Neural crest cell (in vitro differentiated cells): ENCODE measurements at regions not wholly inside any gene's neighbourhood (a gene's known extent, or its start where the extent isn't known, plus 50 kb on each side); places are given as distances from the start of the nearest gene placed in this dataset.
"Not testable (repeated sequence)": the region's sequence is repeated elsewhere in the genome, so short reads cannot be mapped to it uniquely, and the experiment has no call there.

Experiments used
- DNase-seq: peaks from one replicate; pipeline ENCODE4 v3.0.0; 2021; ENCODE audit warnings: low read depth, mixed read lengths, low spot score
- H3K27ac Mint-ChIP-seq: one replicate; pipeline ENCODE4 v1.8.0; 2021; ENCODE audit warnings: mild to moderate bottlenecking, mixed read lengths; ENCODE audit not compliant: unreplicated experiment
- H3K27me3 Mint-ChIP-seq: 2 replicates; pipeline ENCODE4 v1.8.0; 2021; ENCODE audit warnings: low read depth, mild to moderate bottlenecking, mixed read lengths
- H3K36me3 Mint-ChIP-seq: 2 replicates; pipeline ENCODE4 v1.8.0; 2021; ENCODE audit warnings: low read depth, mild to moderate bottlenecking, mixed read lengths
- H3K4me1 Mint-ChIP-seq: 2 replicates; pipeline ENCODE4 v1.8.0; 2021; ENCODE audit warnings: mixed read lengths
- H3K4me3 Mint-ChIP-seq: one replicate; pipeline ENCODE4 v1.8.0; 2021; ENCODE audit warnings: mild to moderate bottlenecking, mixed read lengths
- H3K9me3 Mint-ChIP-seq: 2 replicates; pipeline ENCODE4 v1.8.0; 2021; ENCODE audit warnings: mixed read lengths
- TF ChIP-seq, protein P1 (sequence below): fragments of 200-600 bp; sonication (generic); conservative IDR thresholded peaks from 2 replicates; pipeline ENCODE4 v1.5.0; 2021; ENCODE audit warnings: antibody characterized with exemption, mild to moderate bottlenecking

DNA sequence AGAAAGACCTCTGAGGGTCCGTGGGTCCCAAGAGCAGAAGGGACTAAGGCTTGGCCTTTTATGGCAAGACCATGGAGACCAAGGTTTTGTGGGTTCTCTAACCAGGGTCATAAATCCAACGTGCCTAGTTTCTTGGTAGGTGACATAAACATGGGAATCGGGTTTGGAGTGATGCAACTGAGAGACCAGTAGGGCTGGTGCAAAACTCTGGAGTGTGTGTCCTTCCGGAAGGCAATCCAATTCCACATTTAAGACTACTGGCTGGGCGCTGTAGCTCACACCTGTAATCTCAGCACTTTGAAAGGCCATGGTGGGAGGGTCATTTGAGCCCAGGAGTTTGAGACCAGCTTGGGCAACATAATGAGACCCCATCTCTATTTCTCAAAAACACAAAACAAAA is 116.5 kb upstream of the ARG1 start:
- Mint-ChIP-seq H3K27me3 (no peaks in the 10 kb centered on the region), H3K4me3 (no peak overlapping the region)
- TF ChIP-seq, protein P1, sequence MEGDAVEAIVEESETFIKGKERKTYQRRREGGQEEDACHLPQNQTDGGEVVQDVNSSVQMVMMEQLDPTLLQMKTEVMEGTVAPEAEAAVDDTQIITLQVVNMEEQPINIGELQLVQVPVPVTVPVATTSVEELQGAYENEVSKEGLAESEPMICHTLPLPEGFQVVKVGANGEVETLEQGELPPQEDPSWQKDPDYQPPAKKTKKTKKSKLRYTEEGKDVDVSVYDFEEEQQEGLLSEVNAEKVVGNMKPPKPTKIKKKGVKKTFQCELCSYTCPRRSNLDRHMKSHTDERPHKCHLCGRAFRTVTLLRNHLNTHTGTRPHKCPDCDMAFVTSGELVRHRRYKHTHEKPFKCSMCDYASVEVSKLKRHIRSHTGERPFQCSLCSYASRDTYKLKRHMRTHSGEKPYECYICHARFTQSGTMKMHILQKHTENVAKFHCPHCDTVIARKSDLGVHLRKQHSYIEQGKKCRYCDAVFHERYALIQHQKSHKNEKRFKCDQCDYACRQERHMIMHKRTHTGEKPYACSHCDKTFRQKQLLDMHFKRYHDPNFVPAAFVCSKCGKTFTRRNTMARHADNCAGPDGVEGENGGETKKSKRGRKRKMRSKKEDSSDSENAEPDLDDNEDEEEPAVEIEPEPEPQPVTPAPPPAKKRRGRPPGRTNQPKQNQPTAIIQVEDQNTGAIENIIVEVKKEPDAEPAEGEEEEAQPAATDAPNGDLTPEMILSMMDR: no peak

DNA sequence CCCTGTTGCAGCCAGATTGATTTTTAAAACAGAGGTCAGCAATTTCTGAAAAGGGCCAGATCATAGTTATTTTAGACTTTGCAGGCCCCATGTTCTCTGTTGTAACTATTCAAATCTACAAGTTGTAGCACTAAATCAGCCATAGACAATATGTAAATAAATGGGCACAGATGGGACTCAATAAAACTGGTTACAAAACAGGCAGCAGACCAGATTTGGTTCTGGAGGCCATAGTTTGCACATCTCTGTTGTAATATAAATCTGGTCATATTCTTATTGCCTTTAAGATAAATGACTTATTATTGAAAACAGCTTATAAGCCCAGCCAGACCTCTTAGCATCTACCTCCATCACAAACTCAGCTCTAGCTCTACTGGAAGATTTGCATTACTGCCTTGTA is 114.0 kb upstream of the ARG1 start:
- Mint-ChIP-seq H3K27ac (no peak overlapping the region), H3K36me3 (no peaks in the 10 kb centered on the region), H3K4me1 (peaks cover 12% of the 10 kb centered on the region), H3K4me3 (no peak overlapping the region), H3K27me3 (no peaks in the 10 kb centered on the region), H3K9me3 (no peaks in the 10 kb centered on the region)
- DNase-seq: no peak
- TF ChIP-seq, protein P1: no peak

More for the DNA sequence above, 116.5 kb upstream of the ARG1 start:
- DNase-seq: no peak
- peaks cover 12% of the 10 kb centered on the region for H3K4me1 Mint-ChIP-seq
- no peaks in the 10 kb centered on the region for H3K9me3 Mint-ChIP-seq
- no peaks in the 10 kb centered on the region for H3K36me3 Mint-ChIP-seq
- H3K27ac Mint-ChIP-seq: no peak overlapping the region

GRCh38 chr6:131460614-131461000 is 112.4 kb upstream of the ARG1 start:
- Mint-ChIP-seq H3K36me3 (no peaks in the 10 kb centered on the region), H3K9me3 (no peaks in the 10 kb centered on the region), H3K4me3 (no peak overlapping the region), H3K27me3 (no peaks in the 10 kb centered on the region), H3K4me1 (peaks cover 12% of the 10 kb centered on the region), H3K27ac (no peak overlapping the region)
- TF ChIP-seq, protein P1: no peak
- no peak for DNase-seq

DNA sequence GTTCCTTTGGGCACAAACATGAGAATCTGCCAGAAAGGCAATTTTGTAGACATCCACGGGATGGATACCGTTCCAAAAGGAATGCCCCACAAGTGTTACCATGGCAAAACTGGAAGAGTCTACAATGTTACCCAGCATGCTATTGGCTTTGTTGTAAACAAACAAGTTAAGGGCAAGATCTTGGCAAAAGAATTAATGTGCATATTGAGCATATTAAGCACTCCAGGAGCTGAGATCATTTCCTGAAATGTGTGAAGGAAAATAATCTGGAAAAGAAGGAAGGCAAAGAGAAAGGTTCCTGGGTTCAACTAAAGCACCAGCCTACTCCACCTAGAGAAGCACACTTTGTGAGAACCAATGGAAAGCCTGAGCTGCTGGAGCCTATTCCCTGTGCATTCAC is 103.9 kb upstream of the ARG1 start:
- Mint-ChIP-seq H3K27me3 (no peaks in the 10 kb centered on the region), H3K36me3 (no peaks in the 10 kb centered on the region), H3K27ac (no peak overlapping the region), H3K4me1 (no peaks in the 10 kb centered on the region), H3K9me3 (peaks cover 7% of the 10 kb centered on the region), H3K4me3 (no peak overlapping the region)
- TF ChIP-seq, protein P1: no peak
- no peak for DNase-seq

- Mint-ChIP-seq H3K27me3 (no peaks in the 10 kb centered on the region), H3K27ac (no peak overlapping the region), H3K9me3 (peaks cover 11% of the 10 kb centered on the region), H3K4me3 (no peak overlapping the region), H3K4me1 (no peaks in the 10 kb centered on the region), H3K36me3 (peaks cover 2% of the 10 kb centered on the region)
- TF ChIP-seq, protein P1: no peak
- DNase-seq: no peak
These were observed 102.5 kb upstream of the ARG1 start for GRCh38 chr6:131470534-131470933.

DNA sequence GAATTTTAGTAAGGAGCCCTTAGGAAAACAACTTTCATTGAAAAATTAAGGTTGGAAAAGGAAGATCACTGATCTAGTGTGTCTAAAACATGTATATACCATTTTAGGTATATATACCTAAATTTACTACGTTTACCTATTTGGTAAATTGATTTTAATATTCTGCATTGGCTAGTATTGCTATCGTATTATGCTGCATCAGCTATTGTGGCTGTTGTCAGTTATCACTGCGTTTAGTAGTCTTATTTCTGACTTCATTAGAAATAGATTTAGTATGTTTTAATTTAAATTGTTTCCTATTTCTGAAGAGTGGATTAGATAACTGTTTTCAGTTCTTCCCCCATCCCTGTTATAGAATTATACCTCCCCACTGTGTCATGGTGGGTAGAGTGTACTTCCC is 101.7 kb upstream of the ARG1 start:
- TF ChIP-seq, protein P1: no peak
- H3K4me3 Mint-ChIP-seq: no peak overlapping the region
- H3K27me3 Mint-ChIP-seq: no peaks in the 10 kb centered on the region

GRCh38 chr6:131473303-131473702 is 99.7 kb upstream of the ARG1 start:
- H3K4me3 Mint-ChIP-seq, H3K4me1 Mint-ChIP-seq, H3K36me3 Mint-ChIP-seq, H3K9me3 Mint-ChIP-seq, H3K27ac Mint-ChIP-seq, H3K27me3 Mint-ChIP-seq, DNase-seq: not testable (repeated sequence)

More for the DNA sequence above, 101.7 kb upstream of the ARG1 start:
- Mint-ChIP-seq H3K36me3 (peaks cover 2% of the 10 kb centered on the region), H3K27ac (no peak overlapping the region), H3K9me3 (peaks cover 11% of the 10 kb centered on the region), H3K4me1 (no peaks in the 10 kb centered on the region)
- DNase-seq: no peak
